ENCODE measurements at regions not wholly inside any gene's neighbourhood (a gene's known extent, or its start where the extent isn't known, plus 50 kb on each side); places are given as distances from the start of the nearest gene placed in this dataset.

GRCh38 chr6:82074556-82074955 is 173.0 kb downstream of the IBTK start:
- H3K27ac ChIP-seq = no peak overlapping the region
- no peak overlapping the region for H3K4me2 ChIP-seq
- TF ChIP-seq Cebpa-rat (IDR thresholded peaks at IDR 0.05) = no peak
- H3K4me3 ChIP-seq = no peak overlapping the region
- no peak overlapping the region for H3K9ac ChIP-seq
- no peaks in the 10 kb centered on the region for H3K36me3 ChIP-seq
- no peaks in the 10 kb centered on the region for H4K20me1 ChIP-seq
- no peaks in the 10 kb centered on the region for H3K9me3 ChIP-seq (replicated peaks in 1 of 11)
- H3K27me3 ChIP-seq = no peaks in the 10 kb centered on the region
- peaks cover 0 to 7% (median 0%) of the 10 kb centered on the region in 10 experiments; a peak in 2 of 20 replicates for H3K4me1 ChIP-seq

- H4K20me1 ChIP-seq = no peaks in the 10 kb centered on the region
- H3K9me3 ChIP-seq (replicated peaks in 1 of 11) = no peaks in the 10 kb centered on the region
- H3K36me3 ChIP-seq = no peaks in the 10 kb centered on the region
- no peaks in the 10 kb centered on the region for H3K27me3 ChIP-seq
- H3K4me2 ChIP-seq = no peak overlapping the region
- H3K4me3 ChIP-seq = no peak overlapping the region
- H3K4me1 ChIP-seq = peaks cover 0 to 7% (median 0%) of the 10 kb centered on the region in 10 experiments; a peak in 2 of 20 replicates
- no peak for TF ChIP-seq Cebpa-rat (IDR thresholded peaks at IDR 0.05)
- no peak overlapping the region for H3K9ac ChIP-seq
- H3K27ac ChIP-seq = no peak overlapping the region
These were observed 174.1 kb downstream of the IBTK start for GRCh38 chr6:82073484-82073883.

DNA sequence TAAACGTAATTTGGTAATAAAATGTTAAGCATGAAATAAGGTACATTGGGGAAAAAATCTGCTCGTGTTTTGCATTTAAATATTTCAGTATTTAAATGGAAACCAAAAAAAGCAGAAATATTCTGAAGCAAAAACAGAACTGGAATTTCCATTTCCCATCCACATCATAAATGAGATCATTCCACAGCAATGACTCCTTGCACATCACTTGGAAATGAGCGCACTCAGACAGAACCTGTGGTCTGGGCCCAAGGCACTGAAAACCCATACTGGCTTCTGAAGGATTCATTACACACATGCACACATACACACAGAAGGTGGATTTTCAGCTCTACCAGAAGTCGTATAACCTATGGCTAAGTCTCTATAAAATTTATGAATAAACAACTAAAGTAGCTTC is 174.8 kb downstream of the IBTK start:
- H4K20me1 ChIP-seq = no peaks in the 10 kb centered on the region
- H3K36me3 ChIP-seq = no peaks in the 10 kb centered on the region
- no peaks in the 10 kb centered on the region for H3K27me3 ChIP-seq
- no peaks in the 10 kb centered on the region for H3K9me3 ChIP-seq (replicated peaks in 1 of 11)
- no peak for TF ChIP-seq Cebpa-rat (IDR thresholded peaks at IDR 0.05)
- H3K4me2 ChIP-seq = no peak overlapping the region
- H3K27ac ChIP-seq = no peak overlapping the region
- H3K9ac ChIP-seq = no peak overlapping the region
- no peak overlapping the region for H3K4me3 ChIP-seq
- peaks cover 0 to 7% (median 0%) of the 10 kb centered on the region in 10 experiments; a peak in 2 of 20 replicates for H3K4me1 ChIP-seq

DNA sequence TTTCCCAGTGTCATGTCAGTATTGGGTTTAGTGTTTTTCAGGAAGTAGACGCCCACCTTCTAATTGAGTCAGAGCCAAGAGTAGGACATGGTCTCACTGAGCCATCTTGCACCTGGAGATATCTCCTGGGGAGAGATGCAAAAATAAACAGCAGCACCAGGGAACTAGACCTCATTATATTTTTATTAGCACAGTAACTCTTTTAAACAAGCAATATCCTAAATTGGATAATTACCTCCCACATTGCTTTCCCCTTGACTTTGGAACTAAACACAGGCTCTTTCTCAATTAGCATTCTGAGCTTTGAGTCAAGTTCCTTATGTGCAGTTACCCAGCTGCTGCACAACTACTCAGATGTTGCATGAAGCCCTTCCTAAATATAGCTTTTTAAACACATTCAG is 175.4 kb downstream of the IBTK start:
- no peak overlapping the region for H3K27ac ChIP-seq
- no peak overlapping the region for H3K9ac ChIP-seq
- peaks cover 0 to 7% (median 0%) of the 10 kb centered on the region in 10 experiments; a peak in 2 of 20 replicates for H3K4me1 ChIP-seq
- no peak overlapping the region for H3K4me3 ChIP-seq
- no peak for TF ChIP-seq Cebpa-rat (IDR thresholded peaks at IDR 0.05)
- no peaks in the 10 kb centered on the region for H3K27me3 ChIP-seq
- 0 out of 22 replicates have a peak overlapping the region, but pooled peaks of 1 of the 11 experiments have one; percentile 16 for H3K4me2 ChIP-seq
- H4K20me1 ChIP-seq = no peaks in the 10 kb centered on the region
- H3K36me3 ChIP-seq = no peaks in the 10 kb centered on the region
- H3K9me3 ChIP-seq (replicated peaks in 1 of 11) = no peaks in the 10 kb centered on the region

DNA sequence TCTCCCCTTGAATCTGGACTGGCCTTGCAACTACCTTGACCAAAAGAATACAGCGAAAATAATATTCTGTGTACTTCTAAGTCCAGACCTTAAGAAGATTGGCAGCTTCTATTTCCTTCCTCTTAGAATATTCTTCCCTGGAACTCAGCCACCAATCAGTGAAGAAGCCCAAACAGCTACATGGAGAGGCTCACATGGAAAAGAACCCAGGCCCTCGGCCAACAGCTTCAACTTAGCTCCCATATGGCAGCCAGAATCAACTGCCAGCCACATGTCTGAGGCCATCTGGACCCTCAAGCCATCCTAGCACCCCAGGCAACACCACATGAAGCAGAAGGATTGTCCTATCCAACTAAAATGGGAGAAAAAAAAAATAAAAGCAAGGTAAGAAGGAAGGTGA is 178.8 kb downstream of the IBTK start:
- no peaks in the 10 kb centered on the region for H3K36me3 ChIP-seq
- H3K4me2 ChIP-seq = no peak overlapping the region
- H3K9ac ChIP-seq = no peak overlapping the region
- H3K27me3 ChIP-seq = no peaks in the 10 kb centered on the region
- H3K27ac ChIP-seq = no peak overlapping the region
- peaks cover 0 to 7% (median 0%) of the 10 kb centered on the region in 10 experiments; a peak in 1 of 20 replicates for H3K4me1 ChIP-seq
- H4K20me1 ChIP-seq = no peaks in the 10 kb centered on the region
- H3K9me3 ChIP-seq (replicated peaks in 1 of 11) = no peaks in the 10 kb centered on the region
- TF ChIP-seq Cebpa-rat (IDR thresholded peaks at IDR 0.05) = no peak
- no peak overlapping the region for H3K4me3 ChIP-seq

GRCh38 chr6:82066991-82067411 is 180.5 kb downstream of the IBTK start:
- H3K27ac ChIP-seq = no peak overlapping the region
- no peak for TF ChIP-seq Cebpa-rat (IDR thresholded peaks at IDR 0.05)
- no peaks in the 10 kb centered on the region for H4K20me1 ChIP-seq
- H3K9ac ChIP-seq = no peak overlapping the region
- H3K4me1 ChIP-seq = peaks cover 0 to 7% (median 0%) of the 10 kb centered on the region in 10 experiments; a peak in 1 of 20 replicates
- H3K4me2 ChIP-seq = no peak overlapping the region
- H3K4me3 ChIP-seq = no peak overlapping the region
- H3K27me3 ChIP-seq = no peaks in the 10 kb centered on the region
- no peaks in the 10 kb centered on the region for H3K9me3 ChIP-seq (replicated peaks in 1 of 11)
- H3K36me3 ChIP-seq = no peaks in the 10 kb centered on the region

GRCh38 chr6:82066196-82066595 is 181.3 kb downstream of the IBTK start:
- no peaks in the 10 kb centered on the region for H3K9me3 ChIP-seq (replicated peaks in 1 of 11)
- no peak for TF ChIP-seq Cebpa-rat (IDR thresholded peaks at IDR 0.05)
- no peak overlapping the region for H3K4me3 ChIP-seq
- no peak overlapping the region for H3K27ac ChIP-seq
- H4K20me1 ChIP-seq = no peaks in the 10 kb centered on the region
- H3K9ac ChIP-seq = no peak overlapping the region
- H3K4me1 ChIP-seq = no peaks in the 10 kb centered on the region; a peak in 1 of 20 replicates
- H3K4me2 ChIP-seq = no peak overlapping the region
- no peaks in the 10 kb centered on the region for H3K36me3 ChIP-seq
- H3K27me3 ChIP-seq = no peaks in the 10 kb centered on the region

DNA sequence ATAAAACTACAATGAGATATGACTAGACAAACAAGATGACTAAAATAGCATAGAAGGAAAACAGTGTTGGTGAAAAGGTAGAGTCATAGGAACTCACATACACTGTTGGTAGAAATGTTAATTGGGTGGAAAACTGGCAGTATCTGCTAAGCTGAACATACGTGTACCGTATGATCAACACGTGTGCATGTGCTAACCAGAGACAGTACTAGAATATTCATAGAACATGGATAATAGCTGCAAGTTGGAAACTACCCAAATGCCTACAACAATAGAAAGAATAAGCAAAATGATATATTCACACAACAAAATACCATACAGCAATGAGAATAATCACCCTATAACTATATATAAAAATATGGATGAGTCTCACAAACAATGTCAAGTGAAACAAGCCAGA is 184.0 kb downstream of the IBTK start:
- no peak overlapping the region for H3K27ac ChIP-seq
- H3K4me1 ChIP-seq = no peaks in the 10 kb centered on the region
- H3K9ac ChIP-seq = no peak overlapping the region
- H3K4me2 ChIP-seq = no peak overlapping the region
- no peak overlapping the region for H3K4me3 ChIP-seq
- TF ChIP-seq Cebpa-rat (IDR thresholded peaks at IDR 0.05) = no peak
- no peaks in the 10 kb centered on the region for H3K36me3 ChIP-seq
- H3K9me3 ChIP-seq (replicated peaks in 1 of 11) = no peaks in the 10 kb centered on the region
- no peaks in the 10 kb centered on the region for H3K27me3 ChIP-seq
- H4K20me1 ChIP-seq = no peaks in the 10 kb centered on the region

DNA sequence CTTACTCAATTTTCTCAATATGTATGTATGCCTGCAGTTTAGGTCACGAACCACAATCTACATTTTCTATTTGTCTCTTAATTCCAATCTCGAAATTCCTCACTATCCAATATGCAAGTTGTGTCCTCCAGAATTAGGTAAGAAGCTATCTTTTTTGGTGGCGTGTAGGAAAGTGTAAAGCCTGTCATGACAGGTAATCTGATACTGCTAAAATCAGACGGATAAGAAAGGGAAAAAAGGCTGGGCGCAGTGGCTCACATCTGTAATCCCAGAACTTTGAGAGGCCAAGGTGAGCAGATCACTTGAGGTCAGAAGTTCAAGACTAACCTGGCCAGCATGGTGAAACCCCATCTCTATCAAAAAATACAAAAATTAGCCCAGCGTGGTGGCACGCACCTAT is 185.3 kb downstream of the IBTK start:
- H3K9me3 ChIP-seq (replicated peaks in 1 of 11) = no peaks in the 10 kb centered on the region
- H3K36me3 ChIP-seq = no peaks in the 10 kb centered on the region
- no peak overlapping the region for H3K9ac ChIP-seq
- H3K4me2 ChIP-seq = no peak overlapping the region
- H3K27me3 ChIP-seq = no peaks in the 10 kb centered on the region
- H4K20me1 ChIP-seq = no peaks in the 10 kb centered on the region
- H3K4me1 ChIP-seq = no peaks in the 10 kb centered on the region
- H3K27ac ChIP-seq = no peak overlapping the region
- TF ChIP-seq Cebpa-rat (IDR thresholded peaks at IDR 0.05) = no peak
- no peak overlapping the region for H3K4me3 ChIP-seq

- Histone ChIP-seq H4K20me1 (no peaks in the 10 kb centered on the region), H3K4me1 (no peaks in the 10 kb centered on the region), H3K27ac (no peak overlapping the region), H3K36me3 (no peaks in the 10 kb centered on the region), H3K4me2 (no peak overlapping the region), H3K27me3 (no peaks in the 10 kb centered on the region), H3K9me3 (replicated peaks in 1 of 11) (no peaks in the 10 kb centered on the region), H3K9ac (no peak overlapping the region), H3K4me3 (no peak overlapping the region)
- no peak for TF ChIP-seq Cebpa-rat (IDR thresholded peaks at IDR 0.05)
These were observed 189.5 kb downstream of the IBTK start for GRCh38 chr6:82057846-82058554.

Measured in BLaER1 treated with 17β-estradiol and CSF1 and Interleukin-3, amounts not matched to agents 10 nM and 100 nM (cell line).